Kidney (tissue), 13 donors: ENCODE measurements at regions not wholly inside any gene's neighbourhood (a gene's known extent, or its start where the extent isn't known, plus 50 kb on each side); places are given as distances from the start of the nearest gene placed in this dataset.

ENCODE experiments used
- DNase-seq, 5 donors: peaks; one replicate each; pipeline ENCODE4 v3.0.0-alpha.2; 2013 to 2020
- FAIRE-seq: peaks from 2 replicates; lab custom pipeline; 2012; peaks lifted over from hg19 to GRCh38; lab: Jason Lieb, UNC
- H3K27ac ChIP-seq, 2 donors: one replicate each; pipeline ENCODE4 v1.7.0; 2013; ENCODE audit warnings: low read depth in 2 of 2, low read length in 2 of 2, inconsistent platforms in 1 of 2
- H3K27me3 ChIP-seq: one replicate; pipeline ENCODE4 v1.7.1; 2013; ENCODE audit warnings: low read length, inconsistent platforms; ENCODE audit not compliant: control insufficient read depth, insufficient read depth
- H3K36me3 ChIP-seq, 3 donors: one replicate each; pipeline versions ENCODE4 v1.7.0 to v1.7.1; 2013; ENCODE audit warnings: low read length in 3 of 3, control low read depth in 1 of 3, inconsistent platforms in 1 of 3; ENCODE audit not compliant: insufficient read depth in 3 of 3, control insufficient read depth in 2 of 3
- H3K4me1 ChIP-seq, 3 donors: one replicate each; pipeline versions ENCODE4 v1.7.0 to v1.7.1; 2013; ENCODE audit warnings: low read length in 3 of 3, inconsistent platforms in 1 of 3, low read depth in 1 of 3; ENCODE audit not compliant: control insufficient read depth in 2 of 3, insufficient read depth in 2 of 3
- H3K4me3 ChIP-seq, 3 donors: one replicate each; pipeline versions ENCODE4 v1.7.0 to v1.8.1; 2013; ENCODE audit warnings: low read length in 3 of 3, control low read depth in 1 of 3, inconsistent platforms in 1 of 3
- H3K9ac ChIP-seq, 3 donors: one replicate each; pipeline versions ENCODE4 v1.7.0 to v1.7.1; 2013; ENCODE audit warnings: low read length in 3 of 3, control low read depth in 1 of 3, inconsistent platforms in 1 of 3
- H3K9me3 ChIP-seq, 3 donors: one replicate each; pipeline versions ENCODE4 v1.7.0 to v1.7.1; 2013; ENCODE audit warnings: low read length in 3 of 3, control low read depth in 1 of 3, inconsistent platforms in 1 of 3; ENCODE audit not compliant: control insufficient read depth in 2 of 3, insufficient read depth in 1 of 3
- intact Hi-C: fragments of 100-400 bp; cut with DNase I; formaldehyde crosslinking; loops from one replicate; pipeline ENCODE4 v1.11.1; 2022
- TF ChIP-seq, protein P1 (sequence below): IDR thresholded peaks from 3 replicates; pipeline ENCODE4 v1.5.1; 2012; ENCODE audit warnings: mild to moderate bottlenecking, moderate library complexity, borderline replicate concordance; ENCODE audit not compliant: insufficient read depth; ENCODE audit errors: extremely low read depth
- donor health status: control.
- donor health status: control.
- donor health status: control.
- donor health status: control.
- donor health status: control.
- donor health status: DM: yes; HTN: yes; CAD: no.
- donor health status: Normal renal cell carcinoma (clear cell type).

DNA sequence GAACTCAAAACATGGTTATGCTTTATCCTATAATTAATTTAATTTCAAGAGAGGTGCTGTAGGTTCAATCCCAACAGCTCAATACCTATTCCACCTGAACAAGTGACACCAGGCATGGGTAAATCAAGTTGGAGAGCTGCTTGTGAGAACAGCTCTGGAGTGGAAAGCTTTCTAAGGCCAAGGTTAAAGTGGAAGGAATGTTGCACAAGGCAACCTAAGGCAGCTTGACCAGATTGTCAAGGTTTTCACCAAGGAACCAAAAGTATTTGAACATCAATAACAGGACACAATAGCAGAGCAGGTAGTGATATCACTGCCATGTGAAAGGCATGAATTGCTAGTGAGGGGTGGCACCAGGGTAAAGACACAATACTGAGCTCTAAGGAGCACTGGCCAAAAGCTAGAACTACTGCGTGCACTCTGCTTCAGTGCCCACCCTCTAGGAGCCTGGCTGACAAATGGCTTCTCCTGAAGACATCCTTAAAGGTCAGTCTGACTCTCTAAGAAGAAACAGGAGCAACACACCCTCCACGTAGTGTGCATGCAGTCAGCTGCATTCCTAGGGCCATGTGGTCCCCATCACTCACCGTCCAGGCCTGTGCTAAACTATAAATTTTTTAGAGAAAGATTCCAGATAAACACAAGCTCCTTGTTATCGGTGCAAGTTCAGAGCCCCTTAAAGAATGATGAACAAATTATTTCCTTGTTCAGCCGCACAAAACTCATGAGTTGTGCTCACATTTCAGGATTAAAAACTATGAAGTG is 677.7 kb upstream of the KLF4 start:
- intact Hi-C loops = no loop called here
- DNase-seq = peak in 2 of 5 donors; percentile 16 to 46

GRCh38 chr9:108166519-108166918 is 677.0 kb upstream of the KLF4 start:
- H3K9me3 ChIP-seq = no peaks in the 10 kb centered on the region
- DNase-seq (peak in 1 of 5 donors; percentile 34), FAIRE-seq (no peak)
- H3K9ac ChIP-seq = no peak overlapping the region
- H3K36me3 ChIP-seq = no peaks in the 10 kb centered on the region
- no peaks in the 10 kb centered on the region for H3K27me3 ChIP-seq
- H3K27ac ChIP-seq = peak overlapping the region in 1 of 2 donors; percentile 25
- TF ChIP-seq, protein P1, sequence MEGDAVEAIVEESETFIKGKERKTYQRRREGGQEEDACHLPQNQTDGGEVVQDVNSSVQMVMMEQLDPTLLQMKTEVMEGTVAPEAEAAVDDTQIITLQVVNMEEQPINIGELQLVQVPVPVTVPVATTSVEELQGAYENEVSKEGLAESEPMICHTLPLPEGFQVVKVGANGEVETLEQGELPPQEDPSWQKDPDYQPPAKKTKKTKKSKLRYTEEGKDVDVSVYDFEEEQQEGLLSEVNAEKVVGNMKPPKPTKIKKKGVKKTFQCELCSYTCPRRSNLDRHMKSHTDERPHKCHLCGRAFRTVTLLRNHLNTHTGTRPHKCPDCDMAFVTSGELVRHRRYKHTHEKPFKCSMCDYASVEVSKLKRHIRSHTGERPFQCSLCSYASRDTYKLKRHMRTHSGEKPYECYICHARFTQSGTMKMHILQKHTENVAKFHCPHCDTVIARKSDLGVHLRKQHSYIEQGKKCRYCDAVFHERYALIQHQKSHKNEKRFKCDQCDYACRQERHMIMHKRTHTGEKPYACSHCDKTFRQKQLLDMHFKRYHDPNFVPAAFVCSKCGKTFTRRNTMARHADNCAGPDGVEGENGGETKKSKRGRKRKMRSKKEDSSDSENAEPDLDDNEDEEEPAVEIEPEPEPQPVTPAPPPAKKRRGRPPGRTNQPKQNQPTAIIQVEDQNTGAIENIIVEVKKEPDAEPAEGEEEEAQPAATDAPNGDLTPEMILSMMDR = no peak
- peaks cover 0 to 3% (median 0%) of the 10 kb centered on the region in 3 donors for H3K4me1 ChIP-seq
- intact Hi-C loops = no loop called here
- H3K4me3 ChIP-seq = no peak overlapping the region

More for the DNA sequence above, 677.7 kb upstream of the KLF4 start:
- Histone ChIP-seq H3K9ac (no peak overlapping the region), H3K4me3 (no peak overlapping the region), H3K27ac (no peak overlapping the region), H3K36me3 (no peaks in the 10 kb centered on the region), H3K9me3 (no peaks in the 10 kb centered on the region), H3K27me3 (no peaks in the 10 kb centered on the region), H3K4me1 (peaks cover 0 to 3% (median 0%) of the 10 kb centered on the region in 3 donors)
- TF ChIP-seq, protein P1 = no peak
- FAIRE-seq = no peak

DNA sequence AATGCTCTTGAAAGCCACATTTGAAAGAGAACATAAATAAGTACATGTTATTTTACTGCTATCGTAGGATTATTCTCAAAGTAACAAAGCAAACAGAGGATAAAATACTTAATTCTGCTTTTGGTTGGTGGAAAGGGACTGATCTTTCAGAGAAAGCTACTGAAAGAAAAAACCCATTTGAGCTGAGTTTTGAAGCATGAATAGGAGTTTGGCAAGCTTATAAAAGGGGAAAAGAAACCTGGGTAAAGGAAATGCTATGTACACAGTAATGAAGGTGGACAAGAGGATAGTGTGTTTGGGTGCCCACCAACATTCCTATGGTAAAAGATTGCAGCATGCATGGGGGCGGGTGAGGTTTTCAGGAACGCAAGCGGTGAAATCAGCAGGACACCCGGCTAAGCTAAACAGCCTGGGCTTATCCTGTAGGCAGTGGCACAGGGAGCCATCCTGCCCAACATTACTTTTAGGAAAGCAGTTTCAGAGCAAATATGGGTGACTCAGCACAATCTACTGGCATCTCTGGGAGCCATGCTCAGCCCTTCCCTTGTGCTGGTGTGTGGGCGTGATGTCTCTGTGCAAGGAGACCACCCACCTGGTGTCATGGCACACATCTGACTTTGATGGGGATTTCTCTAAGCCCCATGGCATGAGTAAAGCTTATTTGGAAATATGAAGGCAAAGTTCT is 673.9 kb upstream of the KLF4 start:
- Histone ChIP-seq H3K27me3 (no peaks in the 10 kb centered on the region), H3K9ac (no peak overlapping the region), H3K36me3 (no peaks in the 10 kb centered on the region), H3K4me3 (no peak overlapping the region), H3K4me1 (peaks cover 0 to 3% (median 0%) of the 10 kb centered on the region in 3 donors), H3K27ac (no peak overlapping the region), H3K9me3 (no peaks in the 10 kb centered on the region)
- TF ChIP-seq, protein P1 = no peak
- intact Hi-C loops = no loop called here
- FAIRE-seq = no peak
- DNase-seq = no peak
